ENCODE measurements at regions not wholly inside any gene's neighbourhood (a gene's known extent, or its start where the extent isn't known, plus 50 kb on each side); places are given as distances from the start of the nearest gene placed in this dataset.

- Mint-ChIP-seq H3K4me1 (no peaks in the 10 kb centered on the region), H3K4me3 (no peak overlapping the region), H3K9me3 (peaks cover 0 to 7% (median 2%) of the 10 kb centered on the region in 7 donors), H3K27me3 (ENCODE audit: low read depth in 3 of 3) (no peaks in the 10 kb centered on the region), H3K27ac (no peak overlapping the region), H3K36me3 (no peaks in the 10 kb centered on the region)
- peaks cover 0 to 3% of the 10 kb centered on the region in 2 donors for H3K9me3 ChIP-seq (replicated peaks in 1 of 2; ENCODE audit: control insufficient read depth in 1 of 2, insufficient read depth in 1 of 2, low read length in 2 of 2)
- no peaks in the 10 kb centered on the region for H3K4me1 ChIP-seq (ENCODE audit: control insufficient read depth in 1 of 2, insufficient read depth in 2 of 2, low read length in 2 of 2)
- 80% methylated on average over 1 of the region's 3 CpGs for WGBS (ENCODE audit: insufficient coverage)
- H3K27ac ChIP-seq (ENCODE audit: low read depth in 1 of 2, low read length in 2 of 2), result no peak overlapping the region
- H3K27me3 ChIP-seq (ENCODE audit: control insufficient read depth in 2 of 2, insufficient read depth in 2 of 2, low read length in 2 of 2), result no peaks in the 10 kb centered on the region
- H3K4me2 ChIP-seq (replicated peaks; ENCODE audit: extremely low read depth, low read length, poor library complexity, severe bottlenecking), result no peak overlapping the region
- no peaks in the 10 kb centered on the region for H3K36me3 ChIP-seq (replicated peaks in 1 of 2; ENCODE audit: control insufficient read depth in 1 of 2, insufficient read depth in 2 of 2, low read length in 2 of 2)
- no peak overlapping the region for H2AFZ ChIP-seq (ENCODE audit: insufficient read depth, low read depth, low read length, poor library complexity, severe bottlenecking)
- no peak overlapping the region for H3K9ac ChIP-seq (ENCODE audit: insufficient read depth, low read length, poor library complexity, severe bottlenecking)
- no peak for TF ChIP-seq CTCF (IDR thresholded peaks at IDR 0.05)
- H3K4me3 ChIP-seq (replicated peaks in 1 of 3; ENCODE audit: low read depth in 2 of 3, low read length in 3 of 3), result no peak overlapping the region
- intact Hi-C loops (cut with micrococcal nuclease), result no loop called here
- no peak for DNase-seq
- H3K79me2 ChIP-seq (ENCODE audit: insufficient read depth, low read length), result no peaks in the 10 kb centered on the region
- no peaks in the 10 kb centered on the region for H4K20me1 ChIP-seq (ENCODE audit: insufficient read depth, low read length)
Measured at GRCh38 chr12:19947344-19947743, 421.0 kb upstream of the PDE3A start.

- no peaks in the 10 kb centered on the region for H3K36me3 ChIP-seq (replicated peaks in 1 of 2; ENCODE audit: control insufficient read depth in 1 of 2, insufficient read depth in 2 of 2, low read length in 2 of 2)
- H3K4me1 ChIP-seq (ENCODE audit: control insufficient read depth in 1 of 2, insufficient read depth in 2 of 2, low read length in 2 of 2), result no peaks in the 10 kb centered on the region
- H3K27ac ChIP-seq (ENCODE audit: low read depth in 1 of 2, low read length in 2 of 2), result no peak overlapping the region
- no peaks in the 10 kb centered on the region for H3K27me3 ChIP-seq (ENCODE audit: control insufficient read depth in 2 of 2, insufficient read depth in 2 of 2, low read length in 2 of 2)
- H3K4me3 ChIP-seq (replicated peaks in 1 of 3; ENCODE audit: low read depth in 2 of 3, low read length in 3 of 3), result no peak overlapping the region
- Mint-ChIP-seq H3K4me1 (no peaks in the 10 kb centered on the region), H3K36me3 (no peaks in the 10 kb centered on the region), H3K27ac (no peak overlapping the region), H3K9me3 (peaks cover 0 to 7% (median 2%) of the 10 kb centered on the region in 7 donors), H3K4me3 (no peak overlapping the region), H3K27me3 (ENCODE audit: low read depth in 3 of 3) (no peaks in the 10 kb centered on the region)
- no peak overlapping the region for H3K4me2 ChIP-seq (replicated peaks; ENCODE audit: extremely low read depth, low read length, poor library complexity, severe bottlenecking)
- H3K9me3 ChIP-seq (replicated peaks in 1 of 2; ENCODE audit: control insufficient read depth in 1 of 2, insufficient read depth in 1 of 2, low read length in 2 of 2), result peaks cover 0 to 3% of the 10 kb centered on the region in 2 donors
- no peaks in the 10 kb centered on the region for H3K79me2 ChIP-seq (ENCODE audit: insufficient read depth, low read length)
- no peaks in the 10 kb centered on the region for H4K20me1 ChIP-seq (ENCODE audit: insufficient read depth, low read length)
- H3K9ac ChIP-seq (ENCODE audit: insufficient read depth, low read length, poor library complexity, severe bottlenecking), result no peak overlapping the region
- no peak for TF ChIP-seq CTCF (IDR thresholded peaks at IDR 0.05)
- intact Hi-C loops (cut with micrococcal nuclease), result no loop called here
- no peak for DNase-seq
- WGBS (ENCODE audit: insufficient coverage), result 27% methylated on average over 2 of the region's 4 CpGs
- no peak overlapping the region for H2AFZ ChIP-seq (ENCODE audit: insufficient read depth, low read depth, low read length, poor library complexity, severe bottlenecking)
Measured at GRCh38 chr12:19951664-19952063, 416.7 kb upstream of the PDE3A start.
